Vagina (tissue), 2 donors: ENCODE measurements at regions not wholly inside any gene's neighbourhood (a gene's known extent, or its start where the extent isn't known, plus 50 kb on each side); places are given as distances from the start of the nearest gene placed in this dataset.

Experiments
- DNase-seq, 2 donors: peaks; one replicate each; pipeline ENCODE4 v3.0.0-alpha.2; 2017; ENCODE audit errors: extremely low spot score in 2 of 2
- H3K27ac ChIP-seq: fragments of 200-600 bp; sonication (generic); one replicate; pipeline ENCODE4 v1.5.1; 2019
- H3K27me3 ChIP-seq: fragments of 200-600 bp; sonication (generic); one replicate; pipeline ENCODE4 v1.5.1; 2019
- H3K36me3 ChIP-seq, 2 donors: fragments of 200-600 bp; sonication (generic); one replicate each; pipeline ENCODE4 v1.5.1; 2017 to 2019
- H3K4me1 ChIP-seq: fragments of 200-600 bp; sonication (generic); one replicate; pipeline ENCODE4 v1.5.1; 2019
- H3K4me3 ChIP-seq, 2 donors: fragments of 200-600 bp; sonication (generic); 1 replicate in 1 of 2; 2 replicates in 1 of 2; pipeline ENCODE4 v1.5.1; 2016 to 2019
- H3K9me3 ChIP-seq: fragments of 200-600 bp; sonication (generic); one replicate; pipeline ENCODE4 v1.5.1; 2019
- POLR2A ChIP-seq, 2 donors: fragments of 450-650 bp; IDR thresholded peaks; one replicate each; pipeline ENCODE4 v1.6.1; 2017; ENCODE audit warnings: antibody characterized with exemption in 2 of 2, mild to moderate bottlenecking in 2 of 2, moderate library complexity in 2 of 2
- POLR2AphosphoS5 ChIP-seq, 2 donors: sonication (generic); formaldehyde crosslinking; IDR thresholded peaks; one replicate each; pipeline ENCODE4 v1.9.0; 2017; ENCODE audit warnings: antibody characterized with exemption in 2 of 2, mild to moderate bottlenecking in 2 of 2, low read depth in 1 of 2; ENCODE audit not compliant: insufficient read depth in 1 of 2
- intact Hi-C: fragments of 100-400 bp; cut with DNase I; formaldehyde crosslinking; loops from one replicate; pipeline ENCODE4 v1.15.1; 2023
- TF ChIP-seq, protein P1 (sequence below), 3 experiments: fragments of 450-650 bp in 2 of 3; fragments of 200-600 bp in 1 of 3; sonication (generic) in 1 of 3; IDR thresholded peaks; one replicate each; pipeline ENCODE4 v1.5.1; 2017 to 2019; ENCODE audit warnings: antibody characterized with exemption in 3 of 3, mild to moderate bottlenecking in 2 of 3, moderate library complexity in 2 of 3

DNA sequence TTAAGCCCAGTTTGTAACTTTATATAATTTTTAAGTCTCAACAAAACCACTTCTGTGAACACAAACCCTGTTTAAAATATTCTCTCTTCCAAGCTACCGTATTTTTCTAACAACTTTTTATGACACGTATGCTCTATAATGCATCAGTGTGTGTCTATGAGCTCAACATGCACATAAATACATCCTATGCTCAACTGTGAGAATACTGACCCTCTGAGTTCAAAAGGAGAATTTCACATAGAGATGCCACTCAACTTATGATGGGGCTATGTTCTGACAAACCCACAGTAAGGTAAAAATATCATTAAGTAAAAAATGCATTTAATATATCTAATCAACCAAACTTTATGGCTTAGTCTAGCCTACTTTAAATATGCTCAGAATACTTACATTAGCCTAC is 1139.7 kb upstream of the SPRY2 start:
- no peak overlapping the region for H3K27ac ChIP-seq
- H3K27me3 ChIP-seq: no peaks in the 10 kb centered on the region
- intact Hi-C loops: no loop called here
- TF ChIP-seq POLR2AphosphoS5 (IDR thresholded peaks at IDR 0.05; ENCODE audit: insufficient read depth in 1 of 2, low read depth in 1 of 2) (no peak), POLR2A (IDR thresholded peaks at IDR 0.05) (no peak)
- TF ChIP-seq, protein P1, sequence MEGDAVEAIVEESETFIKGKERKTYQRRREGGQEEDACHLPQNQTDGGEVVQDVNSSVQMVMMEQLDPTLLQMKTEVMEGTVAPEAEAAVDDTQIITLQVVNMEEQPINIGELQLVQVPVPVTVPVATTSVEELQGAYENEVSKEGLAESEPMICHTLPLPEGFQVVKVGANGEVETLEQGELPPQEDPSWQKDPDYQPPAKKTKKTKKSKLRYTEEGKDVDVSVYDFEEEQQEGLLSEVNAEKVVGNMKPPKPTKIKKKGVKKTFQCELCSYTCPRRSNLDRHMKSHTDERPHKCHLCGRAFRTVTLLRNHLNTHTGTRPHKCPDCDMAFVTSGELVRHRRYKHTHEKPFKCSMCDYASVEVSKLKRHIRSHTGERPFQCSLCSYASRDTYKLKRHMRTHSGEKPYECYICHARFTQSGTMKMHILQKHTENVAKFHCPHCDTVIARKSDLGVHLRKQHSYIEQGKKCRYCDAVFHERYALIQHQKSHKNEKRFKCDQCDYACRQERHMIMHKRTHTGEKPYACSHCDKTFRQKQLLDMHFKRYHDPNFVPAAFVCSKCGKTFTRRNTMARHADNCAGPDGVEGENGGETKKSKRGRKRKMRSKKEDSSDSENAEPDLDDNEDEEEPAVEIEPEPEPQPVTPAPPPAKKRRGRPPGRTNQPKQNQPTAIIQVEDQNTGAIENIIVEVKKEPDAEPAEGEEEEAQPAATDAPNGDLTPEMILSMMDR (IDR thresholded peaks at IDR 0.05): no peak
- no peaks in the 10 kb centered on the region for H3K4me1 ChIP-seq
- H3K4me3 ChIP-seq: no peak overlapping the region
- DNase-seq: no peak
- no peaks in the 10 kb centered on the region for H3K9me3 ChIP-seq
- no peaks in the 10 kb centered on the region for H3K36me3 ChIP-seq

DNA sequence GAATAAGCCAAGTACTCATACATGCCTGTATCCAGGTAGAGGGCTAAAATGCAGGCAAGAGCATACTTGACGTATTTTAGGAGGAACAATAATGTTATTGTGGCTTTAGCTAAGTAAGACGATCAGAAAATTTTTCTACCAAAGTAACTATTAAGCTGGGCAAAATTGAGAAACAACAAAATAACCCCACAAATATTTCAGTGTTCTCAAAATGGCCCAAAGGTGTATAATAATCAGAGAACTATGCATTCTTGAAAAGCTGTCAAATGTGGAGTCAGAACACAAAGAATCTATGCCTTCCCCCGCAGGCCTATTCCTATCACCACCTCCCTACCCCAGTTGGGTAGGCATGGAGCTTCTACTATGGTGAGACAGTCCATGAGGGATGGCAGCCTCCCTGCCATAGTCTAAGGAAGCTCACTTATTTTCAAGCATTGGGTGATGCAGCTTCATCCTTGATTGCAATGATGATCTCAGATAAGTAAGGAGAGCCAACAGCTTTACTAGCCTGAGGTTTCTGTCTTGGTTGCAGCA is 1132.5 kb upstream of the SPRY2 start:
- no peaks in the 10 kb centered on the region for H3K9me3 ChIP-seq
- intact Hi-C loops: no loop called here

DNA sequence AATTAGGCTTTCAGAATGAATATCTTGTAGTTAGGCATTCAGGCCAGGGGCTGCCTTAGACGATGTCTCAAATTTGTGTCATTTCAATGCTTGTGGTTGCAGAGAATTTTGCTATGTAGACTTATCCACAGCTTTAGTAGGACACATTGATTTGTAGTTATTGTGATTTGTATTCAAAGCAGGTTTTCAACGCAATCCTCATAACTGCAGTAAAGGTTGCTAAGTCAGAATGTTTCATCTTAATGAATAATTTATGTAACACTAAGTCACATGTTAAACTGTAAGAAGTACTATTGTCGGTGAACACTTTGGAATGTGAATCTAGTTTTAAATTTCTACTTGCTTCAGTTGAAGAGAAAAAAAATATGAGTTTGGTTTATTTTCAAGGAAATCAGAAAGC is 1117.2 kb upstream of the SPRY2 start:
- Histone ChIP-seq H3K27me3 (no peaks in the 10 kb centered on the region), H3K4me1 (no peaks in the 10 kb centered on the region), H3K36me3 (no peaks in the 10 kb centered on the region), H3K4me3 (no peak overlapping the region), H3K27ac (no peak overlapping the region), H3K9me3 (no peaks in the 10 kb centered on the region)
- no peak for DNase-seq
- intact Hi-C loops: no loop called here
- no peak for TF ChIP-seq POLR2A (IDR thresholded peaks at IDR 0.05)
- TF ChIP-seq, protein P1 (IDR thresholded peaks at IDR 0.05): no peak
- no peak for TF ChIP-seq POLR2AphosphoS5 (IDR thresholded peaks at IDR 0.05; ENCODE audit: insufficient read depth in 1 of 2, low read depth in 1 of 2)

More for the DNA sequence above, 1132.5 kb upstream of the SPRY2 start:
- Histone ChIP-seq H3K27me3 (no peaks in the 10 kb centered on the region), H3K36me3 (no peaks in the 10 kb centered on the region), H3K27ac (no peak overlapping the region), H3K4me3 (no peak overlapping the region), H3K4me1 (no peaks in the 10 kb centered on the region)
- no peak for DNase-seq
- TF ChIP-seq POLR2AphosphoS5 (IDR thresholded peaks at IDR 0.05; ENCODE audit: insufficient read depth in 1 of 2, low read depth in 1 of 2): no peak
- no peak for TF ChIP-seq POLR2A (IDR thresholded peaks at IDR 0.05)
- TF ChIP-seq, protein P1 (IDR thresholded peaks at IDR 0.05): no peak

DNA sequence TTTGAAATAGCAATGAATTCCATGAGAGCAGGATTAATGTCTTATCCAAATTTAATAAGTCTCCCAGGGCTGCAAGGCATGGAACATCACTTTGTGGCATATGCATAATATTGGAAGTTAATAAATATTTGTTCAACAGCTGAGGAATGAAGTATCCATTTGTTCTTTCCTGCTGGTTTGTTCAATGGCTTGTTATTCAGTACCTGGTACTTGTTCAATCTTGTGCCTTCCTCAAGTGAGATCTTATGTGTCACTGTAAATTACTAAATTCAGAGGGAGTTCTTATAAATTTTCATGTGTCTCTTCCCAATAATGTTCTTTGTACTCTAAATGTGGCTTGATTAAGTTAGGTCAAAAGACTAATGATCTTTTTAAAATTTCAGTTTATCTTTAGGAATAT is 1105.5 kb upstream of the SPRY2 start:
- TF ChIP-seq, protein P1 (IDR thresholded peaks at IDR 0.05): no peak
- TF ChIP-seq POLR2A (IDR thresholded peaks at IDR 0.05) (no peak), POLR2AphosphoS5 (IDR thresholded peaks at IDR 0.05; ENCODE audit: insufficient read depth in 1 of 2, low read depth in 1 of 2) (no peak)
- Histone ChIP-seq H3K27me3 (no peaks in the 10 kb centered on the region), H3K4me3 (no peak overlapping the region), H3K36me3 (no peaks in the 10 kb centered on the region), H3K4me1 (no peaks in the 10 kb centered on the region), H3K9me3 (no peaks in the 10 kb centered on the region), H3K27ac (no peak overlapping the region)
- intact Hi-C loops: no loop called here
- DNase-seq: no peak

DNA sequence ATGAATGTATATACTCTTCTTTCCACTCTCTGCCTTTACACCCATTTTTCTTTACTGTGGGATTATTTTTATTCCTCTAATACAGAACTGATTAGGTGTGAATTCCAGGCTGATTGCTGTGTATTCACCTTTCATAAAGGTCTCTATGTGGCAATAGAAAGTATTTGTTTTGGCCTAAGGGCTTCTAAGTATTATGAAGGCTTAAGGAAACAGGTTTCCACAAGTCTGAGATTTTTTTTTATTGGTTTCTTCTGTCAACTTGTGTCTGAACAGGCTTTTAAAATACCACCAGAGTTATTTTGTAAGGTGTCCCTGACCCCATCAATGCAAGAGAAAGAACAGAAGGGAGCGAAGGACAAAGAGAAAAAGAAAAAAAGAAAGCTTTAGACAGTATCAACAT is 1102.0 kb upstream of the SPRY2 start:
- Histone ChIP-seq H3K9me3 (no peaks in the 10 kb centered on the region), H3K4me3 (no peak overlapping the region), H3K4me1 (no peaks in the 10 kb centered on the region), H3K36me3 (no peaks in the 10 kb centered on the region), H3K27me3 (no peaks in the 10 kb centered on the region), H3K27ac (no peak overlapping the region)
- TF ChIP-seq, protein P1 (IDR thresholded peaks at IDR 0.05): no peak
- TF ChIP-seq POLR2A (IDR thresholded peaks at IDR 0.05): no peak
- no peak for TF ChIP-seq POLR2AphosphoS5 (IDR thresholded peaks at IDR 0.05; ENCODE audit: insufficient read depth in 1 of 2, low read depth in 1 of 2)
- intact Hi-C loops: no loop called here
- DNase-seq: no peak
